Stimulated activated CD4-positive, alpha-beta T cell treated with anti-CD3 and anti-CD28 coated beads, Interleukin-1b, Interleukin-23, amount 100 ng/mL, for 24 hours (primary cell): ENCODE measurements at regions not wholly inside any gene's neighbourhood (a gene's known extent, or its start where the extent isn't known, plus 50 kb on each side); places are given as distances from the start of the nearest gene placed in this dataset.
A peak's percentile ranks its signal among the peaks of the same experiment; 100 is the strongest.
"Not testable (repeated sequence)": the region's sequence is repeated elsewhere in the genome, so short reads cannot be mapped to it uniquely, and the experiment has no call there.

Source experiments
- DNase-seq, 4 experiments: peaks; one replicate each; pipeline ENCODE4 v3.0.0-alpha.2; 2020; ENCODE audit warnings: low read depth in 4 of 4, low spot score in 1 of 4

DNA sequence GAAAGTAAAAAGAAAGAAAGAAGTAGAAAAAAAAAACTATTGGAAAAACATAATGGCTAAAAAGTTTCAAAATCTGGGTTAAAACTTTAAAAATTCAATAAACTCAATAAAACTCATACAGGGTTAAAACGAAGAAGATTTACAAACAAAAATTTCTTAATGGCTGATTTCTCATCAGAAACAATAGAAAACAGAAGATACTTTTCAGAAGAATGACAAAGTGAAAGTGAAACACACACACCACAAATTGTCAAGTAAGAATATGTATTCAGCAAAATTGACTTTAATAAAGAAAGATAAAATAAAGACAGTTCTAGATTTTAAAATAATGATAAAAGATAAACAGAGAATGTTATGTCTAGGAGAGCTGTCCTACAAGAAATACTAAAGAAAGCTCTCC is 618.9 kb upstream of the GJE1 start:
- no peak for DNase-seq

DNA sequence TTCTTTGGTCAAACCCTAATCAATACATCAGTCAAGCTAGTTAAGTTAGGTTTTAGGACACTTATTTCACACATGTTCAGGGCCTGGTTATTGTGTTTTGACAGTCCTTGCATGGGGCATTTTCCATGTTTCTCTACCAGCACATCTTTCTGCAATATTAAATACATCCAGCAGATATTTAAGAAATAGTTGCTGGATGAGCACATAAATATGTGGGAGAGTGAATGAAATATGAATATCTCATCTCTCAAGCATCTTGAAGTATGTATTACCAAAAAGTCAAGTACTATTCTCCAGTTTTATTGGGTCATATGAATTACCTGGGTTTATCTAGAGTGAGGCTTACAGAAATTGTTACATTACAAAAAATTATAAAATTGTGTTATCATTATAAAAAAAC is 621.9 kb upstream of the GJE1 start:
- no peak for DNase-seq

DNA sequence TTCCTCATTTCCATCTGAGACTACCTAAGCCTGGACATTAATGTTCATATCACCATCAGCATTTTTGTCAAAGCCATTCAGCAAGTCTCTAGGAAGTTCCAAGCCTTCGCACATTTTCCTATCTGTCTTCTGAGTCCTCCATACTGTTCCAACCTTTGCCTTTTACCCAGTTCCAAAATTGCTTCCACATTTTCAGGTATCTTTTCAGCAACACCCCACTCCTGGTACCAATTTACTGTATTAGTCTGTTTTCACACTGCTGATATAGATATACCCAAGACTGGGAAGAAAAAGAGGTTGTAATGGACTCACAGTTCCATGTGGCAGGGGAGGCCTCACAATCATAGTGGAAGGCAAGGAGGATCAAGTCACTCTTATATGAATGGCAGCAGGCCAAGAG is 626.7 kb upstream of the GJE1 start:
- not testable (repeated sequence) for DNase-seq

DNA sequence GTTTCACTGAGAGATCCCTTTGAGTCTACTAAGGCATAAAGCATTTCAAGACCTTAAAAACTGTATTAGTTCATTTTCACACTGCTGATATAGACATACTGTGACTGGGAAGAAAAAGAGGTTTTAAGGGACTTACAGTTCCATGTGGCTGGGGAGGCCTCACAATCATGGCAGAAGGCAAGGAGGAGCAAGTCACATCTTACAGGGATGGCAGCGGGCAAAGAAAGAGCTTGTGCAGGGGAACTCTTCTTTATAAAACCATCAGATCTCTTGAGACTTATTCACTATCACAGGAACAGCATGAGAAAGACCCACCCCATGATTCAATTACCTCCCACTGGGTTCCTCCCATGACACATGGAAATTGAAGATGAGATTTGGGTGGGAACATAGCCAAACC is 628.4 kb upstream of the GJE1 start:
- DNase-seq = not testable (repeated sequence)

DNA sequence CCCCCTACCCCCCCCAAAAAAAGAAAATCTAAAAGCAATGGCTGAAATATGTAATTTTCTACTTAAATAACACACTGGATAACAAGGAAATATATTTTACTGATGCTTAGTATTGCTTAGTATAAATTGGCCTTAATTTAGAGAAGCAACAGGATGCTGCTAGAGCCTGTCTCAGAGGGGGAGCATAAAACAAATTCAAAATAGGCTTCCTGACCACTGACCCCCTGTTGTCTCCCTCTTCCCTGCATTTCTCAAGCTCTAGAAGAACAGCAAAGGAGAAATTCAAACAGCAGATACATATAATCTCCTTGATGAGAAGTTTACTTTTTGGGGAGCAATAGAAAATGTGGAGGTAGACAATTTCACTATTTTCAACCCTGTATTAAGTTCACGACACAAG is 631.1 kb upstream of the GJE1 start:
- DNase-seq = no peak

DNA sequence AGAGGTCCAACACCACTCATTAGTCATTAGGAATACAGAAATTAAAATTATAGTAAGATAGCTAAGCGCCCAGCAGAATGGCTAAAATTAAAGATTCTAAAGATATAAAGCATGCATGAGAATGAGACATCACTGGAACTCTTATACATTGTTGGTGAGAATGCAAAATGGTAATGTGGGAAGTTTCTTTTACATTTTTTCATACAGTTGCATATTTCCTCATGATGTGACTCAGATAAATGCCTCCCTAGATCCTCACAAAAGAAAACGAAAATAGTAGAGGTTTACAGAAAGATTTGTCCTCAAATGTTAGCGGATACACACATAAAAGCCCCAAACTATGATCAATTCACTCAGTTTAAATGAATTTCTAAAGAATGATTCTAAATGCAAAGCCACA is 633.7 kb upstream of the GJE1 start:
- no peak for DNase-seq

DNA sequence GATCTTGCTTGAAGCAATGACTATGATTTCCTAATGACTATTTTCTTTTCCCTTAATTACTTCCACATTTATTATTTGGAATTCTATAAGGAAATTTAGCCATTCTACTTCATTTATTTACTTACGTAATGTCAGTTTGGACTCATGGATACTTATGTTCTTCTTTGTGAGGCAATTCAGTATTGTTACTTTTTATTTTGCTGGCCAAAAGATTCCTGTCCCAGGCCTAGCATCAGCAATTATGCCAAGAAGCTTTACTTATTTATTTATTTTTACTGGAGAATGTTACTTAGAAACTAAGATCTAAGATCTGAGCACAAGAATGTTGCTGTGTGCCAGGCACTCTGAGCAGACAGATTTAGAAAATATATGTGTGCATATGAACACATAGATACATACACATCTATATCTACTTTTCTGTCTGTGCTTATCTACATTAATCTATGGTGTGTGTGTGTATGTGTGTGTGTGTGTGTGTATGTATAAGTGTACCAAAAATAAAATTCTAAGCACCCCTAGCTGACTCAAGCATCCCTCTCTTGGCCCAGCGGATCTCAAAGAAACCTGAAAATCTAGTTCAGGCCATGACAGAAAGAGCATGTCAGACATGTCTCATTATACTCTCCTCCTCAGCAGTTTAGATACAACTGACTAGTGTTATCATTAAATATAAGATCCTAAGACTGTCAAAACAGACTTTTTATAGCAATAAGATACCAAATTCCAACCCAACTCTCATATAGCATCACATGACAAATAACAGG is 640.0 kb upstream of the GJE1 start:
- no peak for DNase-seq

DNA sequence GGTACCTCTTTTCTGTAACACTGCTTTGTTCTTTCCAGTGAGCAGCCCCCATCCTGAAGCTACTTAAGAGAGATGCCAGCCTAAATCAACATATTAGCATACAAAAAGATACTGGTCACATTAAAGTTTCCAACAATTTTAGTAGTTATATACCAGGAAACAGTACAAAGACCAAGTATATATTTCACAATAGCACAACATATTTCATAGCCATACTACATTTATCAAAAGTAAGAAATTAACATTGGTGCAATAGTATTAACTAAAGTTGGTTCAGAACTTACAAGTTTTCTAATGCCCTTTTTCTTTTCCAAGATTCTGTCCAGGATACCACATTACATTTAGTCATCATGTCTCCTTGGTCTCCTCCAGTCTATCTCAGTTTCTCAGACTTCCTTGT is 641.0 kb upstream of the GJE1 start:
- DNase-seq = no peak

DNA sequence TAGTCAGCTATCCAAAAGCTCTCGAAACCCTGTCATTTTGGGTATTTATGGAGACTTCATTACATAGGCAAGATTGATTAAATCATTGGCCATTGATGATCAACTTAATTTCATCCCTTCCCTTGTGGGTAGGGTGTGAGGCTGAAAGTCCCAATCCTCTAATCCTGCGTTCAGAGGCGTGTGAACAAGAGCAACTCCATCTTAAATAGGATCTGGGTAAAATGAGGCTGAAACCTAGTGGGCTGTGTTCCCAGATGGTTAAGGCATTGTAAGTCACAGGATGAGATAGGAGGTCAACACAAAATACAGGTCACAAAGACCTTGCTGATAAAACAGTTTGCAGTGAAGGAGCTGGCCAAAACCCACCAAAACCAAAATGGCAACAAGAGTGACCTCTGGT is 641.7 kb upstream of the GJE1 start:
- no peak for DNase-seq

DNA sequence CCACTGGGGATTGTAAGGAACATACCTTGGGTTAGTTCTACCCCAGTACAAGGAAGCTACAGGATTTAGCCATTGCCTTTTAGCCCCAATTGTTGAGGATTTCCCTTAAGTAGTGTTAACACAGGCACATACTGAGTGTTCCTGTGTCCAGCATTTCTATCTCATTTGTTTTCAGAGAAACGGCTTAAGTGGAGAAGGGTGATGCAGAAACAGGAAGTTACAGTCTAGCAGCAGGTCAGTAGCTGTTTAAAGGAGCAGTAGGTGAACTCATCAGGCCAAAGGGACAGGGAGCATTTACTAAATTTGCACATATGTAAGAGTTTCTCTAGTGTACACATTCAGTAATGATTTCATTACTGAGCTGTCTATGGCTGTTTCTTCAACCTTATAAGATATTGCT is 644.2 kb upstream of the GJE1 start:
- DNase-seq = no peak

DNA sequence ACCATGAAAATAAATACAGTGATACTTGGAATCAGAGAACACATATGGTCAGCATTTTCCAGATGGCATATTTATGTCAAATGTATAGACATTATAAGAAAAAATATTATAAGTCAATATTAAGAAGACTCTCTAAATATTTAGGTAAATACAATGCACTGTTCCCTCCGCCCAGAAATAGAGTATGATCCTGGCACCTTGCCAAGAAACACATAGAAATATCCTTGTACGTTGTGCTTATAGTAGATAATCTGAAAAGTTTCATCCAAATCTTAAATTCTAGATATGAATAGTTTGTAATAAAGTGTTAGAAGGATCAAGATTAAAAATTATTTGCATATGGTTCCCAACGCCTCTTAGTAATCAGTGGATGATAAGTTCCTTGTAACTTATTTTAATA is 645.8 kb upstream of the GJE1 start:
- no peak for DNase-seq

DNA sequence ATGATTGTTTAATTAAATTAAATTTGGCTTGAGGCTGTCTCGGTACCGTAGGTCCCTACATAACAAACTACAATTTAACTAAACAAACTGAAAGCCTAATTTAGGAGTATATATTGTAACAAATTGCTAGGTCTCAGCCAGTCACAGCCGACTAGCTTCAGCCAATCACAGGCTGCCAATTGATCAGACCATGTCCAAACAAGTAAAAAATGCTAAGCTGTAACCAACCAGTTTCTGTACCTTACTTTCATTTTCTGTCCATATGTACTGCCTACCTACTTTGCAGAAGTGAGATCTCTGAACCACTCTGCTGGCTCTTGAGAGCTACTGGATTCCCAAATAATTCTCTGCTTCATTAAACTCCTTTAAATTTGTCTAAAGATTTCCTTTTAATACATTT is 648.0 kb upstream of the GJE1 start:
- DNase-seq = no peak

DNA sequence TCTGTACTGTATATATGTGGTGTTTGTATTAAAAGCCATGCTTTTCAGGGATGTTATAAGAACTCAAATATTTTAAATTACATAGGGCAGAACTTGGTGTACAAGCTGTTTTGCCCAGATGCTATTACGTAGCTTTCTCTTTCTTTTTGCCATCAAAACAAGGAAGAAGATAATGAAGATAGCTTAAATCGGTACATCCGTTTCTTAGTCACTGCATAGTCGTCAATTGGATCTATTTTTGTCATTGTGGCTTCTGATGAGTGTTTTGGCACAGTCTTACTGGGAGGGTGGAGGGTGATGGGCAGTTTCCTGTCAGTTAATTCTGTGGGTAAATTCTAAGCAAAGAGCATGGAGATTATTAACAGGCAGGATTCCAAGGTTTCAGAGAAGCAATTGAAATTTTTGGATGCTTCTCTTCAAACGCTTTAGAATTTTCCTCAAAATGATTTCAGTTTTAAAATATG is 649.1 kb upstream of the GJE1 start:
- DNase-seq = peak in 3 of 4 experiments; percentile 18 to 32 (median 25)

DNA sequence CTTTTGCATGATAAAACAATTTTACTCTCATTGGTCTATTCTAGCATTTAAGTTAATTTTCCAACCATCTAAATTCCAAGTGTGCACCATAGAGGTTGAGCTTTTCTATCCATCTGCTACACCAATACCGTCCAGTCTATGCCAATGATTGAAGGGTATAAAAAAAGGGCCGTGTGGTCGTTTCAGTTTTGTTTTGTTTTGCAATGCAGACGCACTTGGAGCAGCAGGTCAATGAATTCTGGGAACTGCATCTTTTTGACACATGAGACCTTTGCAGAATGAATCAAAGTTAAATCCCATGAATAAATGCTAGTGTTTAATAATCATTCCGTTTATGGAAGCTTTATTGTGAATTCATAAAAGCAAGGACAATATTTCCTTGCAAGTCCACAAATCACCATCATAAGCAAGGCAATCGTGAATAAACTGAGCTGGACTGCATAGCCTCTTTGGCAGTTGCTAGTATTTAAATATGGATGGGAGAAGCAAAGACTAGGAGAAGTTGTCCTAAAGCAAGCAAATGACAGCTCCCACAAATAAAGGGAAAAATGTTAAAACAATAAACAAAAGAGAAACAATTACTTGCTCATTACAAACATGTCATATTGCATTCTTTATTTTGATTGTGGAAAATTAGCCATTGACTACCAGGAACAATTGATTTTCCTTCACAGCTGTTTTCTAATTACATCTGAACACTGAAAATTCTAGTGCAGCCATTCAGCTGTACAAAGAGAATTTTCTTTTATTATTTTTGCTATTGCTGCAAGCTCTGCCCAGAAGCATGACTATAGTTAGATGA is 649.7 kb upstream of the GJE1 start:
- no peak for DNase-seq

DNA sequence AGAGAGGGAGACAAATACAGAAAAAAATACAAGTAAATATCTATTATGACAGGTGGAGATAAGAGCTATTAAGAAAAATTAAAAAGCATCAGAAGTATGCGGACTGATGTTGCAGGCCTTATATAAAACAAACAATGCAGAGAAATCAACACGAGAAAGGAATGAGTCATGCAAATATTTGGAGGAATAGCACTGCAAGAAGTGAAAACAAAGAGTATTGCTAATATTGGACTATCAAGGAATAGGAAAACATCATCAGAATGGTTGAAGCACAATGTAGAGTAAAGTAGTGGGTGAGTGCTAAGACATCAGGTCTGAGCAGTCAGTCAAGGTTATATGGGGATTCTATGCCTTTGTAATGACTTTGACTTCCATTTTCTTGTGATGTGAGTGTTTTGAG is 657.5 kb upstream of the GJE1 start:
- DNase-seq = no peak

DNA sequence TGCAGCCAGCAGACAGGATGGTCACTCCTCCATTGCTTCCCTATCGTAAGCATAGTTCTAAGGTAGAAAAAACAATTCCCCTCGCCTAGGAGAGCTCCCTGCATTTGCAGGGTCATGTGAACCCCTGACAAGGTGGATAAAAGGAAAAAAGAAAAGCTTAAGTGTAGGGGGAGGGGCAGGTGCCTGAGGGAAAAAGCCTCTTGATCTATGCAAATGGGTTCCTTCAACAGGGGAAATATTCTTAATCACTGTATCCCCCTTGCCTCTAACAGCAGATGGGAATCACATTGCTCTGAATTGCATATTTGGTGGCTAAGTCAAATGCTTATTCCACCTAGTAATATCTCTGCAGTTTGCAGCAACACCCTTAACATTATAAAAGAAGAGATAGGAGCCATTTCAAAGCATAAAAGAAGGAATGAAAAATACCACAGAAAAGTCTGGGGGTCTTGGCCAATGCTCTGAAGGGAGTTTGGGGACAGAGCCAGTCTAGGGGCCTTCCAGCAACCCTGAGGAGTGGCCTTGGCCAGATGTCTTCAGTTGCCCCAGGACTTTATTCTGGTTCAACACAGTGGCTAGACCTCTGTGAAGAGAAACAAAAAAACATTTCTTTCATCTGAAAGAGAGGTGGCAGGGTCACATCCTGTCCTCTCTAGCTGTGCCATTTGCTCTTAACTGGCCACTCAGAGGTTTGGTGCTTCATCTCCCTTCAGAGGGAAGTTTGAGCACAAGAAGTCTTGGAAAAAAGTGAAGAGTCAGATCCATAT is 660.4 kb upstream of the GJE1 start:
- DNase-seq = no peak

DNA sequence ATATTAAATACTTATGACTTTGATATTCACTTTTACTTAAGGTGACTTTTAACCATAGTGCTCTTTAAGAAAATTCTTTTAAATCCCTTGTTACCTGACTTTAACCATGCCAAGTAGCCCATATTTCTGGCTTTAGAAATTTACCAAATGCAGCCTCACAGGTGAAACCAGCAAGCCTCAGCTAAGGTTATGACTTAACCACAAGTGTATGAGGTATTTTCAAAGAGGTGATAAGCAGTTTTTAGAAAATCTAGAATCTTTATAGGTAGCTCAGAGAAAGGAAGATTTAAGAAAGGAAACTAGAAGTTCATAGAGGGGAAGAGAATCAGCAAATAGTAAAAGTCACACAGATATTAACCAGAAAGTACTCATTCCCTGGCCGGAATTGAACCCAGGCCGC is 661.9 kb upstream of the GJE1 start:
- no peak for DNase-seq

DNA sequence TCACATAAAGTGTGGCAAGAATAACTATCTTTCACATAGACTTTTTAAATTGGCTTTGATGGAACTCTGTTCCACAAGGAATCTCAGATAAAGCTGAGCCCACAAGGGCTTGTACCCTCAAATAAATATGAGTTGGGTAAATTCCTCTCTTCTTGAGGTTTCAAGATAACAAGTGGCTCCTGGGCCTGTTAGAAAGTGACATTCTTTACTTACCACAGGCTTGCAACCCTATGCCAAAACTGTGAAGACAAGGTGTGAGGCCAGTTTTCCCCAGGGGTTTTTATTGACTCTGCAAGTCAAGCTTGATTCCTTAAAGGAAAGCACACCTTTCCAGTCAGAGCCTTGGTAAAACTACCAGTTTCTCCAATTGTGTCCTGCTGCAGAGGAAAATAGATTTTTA is 664.8 kb upstream of the GJE1 start:
- no peak for DNase-seq

DNA sequence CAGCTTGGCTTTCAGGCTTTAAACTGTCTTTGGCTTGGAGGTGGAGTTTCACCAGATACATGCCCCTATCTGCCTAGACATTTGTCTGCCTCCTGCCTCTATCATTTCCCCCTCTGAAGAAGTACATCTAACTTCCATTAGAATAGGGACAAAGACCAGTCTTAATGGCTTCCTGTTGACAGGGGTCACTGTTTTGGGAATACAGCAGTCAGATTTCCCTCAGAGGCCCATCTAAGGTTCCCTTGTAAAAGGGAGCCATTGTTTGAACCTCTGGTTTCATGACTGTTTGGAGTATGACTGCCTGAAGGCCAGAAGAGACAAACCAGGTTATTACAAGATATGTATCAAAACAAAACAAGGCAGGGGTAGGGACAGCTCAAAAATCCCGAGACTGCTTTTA is 665.7 kb upstream of the GJE1 start:
- DNase-seq = no peak

DNA sequence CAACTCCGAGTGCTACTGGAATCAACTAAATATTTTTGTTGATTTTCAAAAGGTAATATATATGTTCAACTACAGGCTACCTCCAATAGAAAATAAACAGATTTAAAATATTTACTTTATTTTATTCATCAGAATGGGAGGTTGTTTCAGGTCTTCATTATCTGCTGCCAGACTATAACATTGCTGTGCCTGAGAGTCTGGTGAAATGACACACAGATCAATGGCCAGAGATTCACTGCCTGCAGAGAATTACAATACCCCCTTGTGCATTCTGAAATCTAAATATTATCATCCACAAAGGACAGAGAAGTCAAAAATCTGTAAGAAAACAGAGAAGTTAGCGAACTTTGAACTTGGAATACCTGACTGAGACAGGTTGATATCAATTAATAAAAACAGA is 667.8 kb upstream of the GJE1 start:
- no peak for DNase-seq

DNA sequence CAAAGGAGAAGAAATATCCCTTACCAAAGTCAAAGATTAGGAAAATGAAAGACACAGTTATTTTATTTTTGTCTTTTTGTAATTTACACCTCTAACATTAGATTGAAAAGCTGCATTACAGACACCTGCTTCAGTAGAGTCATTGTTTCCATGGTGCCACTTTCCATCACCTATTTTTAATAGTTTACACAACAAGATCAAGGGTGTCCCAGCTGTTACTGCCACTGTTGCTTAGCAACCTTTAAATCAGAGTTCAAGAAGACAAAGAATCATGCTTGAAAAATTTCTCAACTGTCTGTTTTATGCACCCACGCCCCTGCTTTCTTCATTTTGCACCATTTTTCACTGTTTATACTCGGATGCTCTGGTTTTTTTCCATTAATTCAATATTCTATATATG is 668.2 kb upstream of the GJE1 start:
- no peak for DNase-seq
